ENCODE measurements at regions not wholly inside any gene's neighbourhood (a gene's known extent, or its start where the extent isn't known, plus 50 kb on each side); places are given as distances from the start of the nearest gene placed in this dataset.

DNA sequence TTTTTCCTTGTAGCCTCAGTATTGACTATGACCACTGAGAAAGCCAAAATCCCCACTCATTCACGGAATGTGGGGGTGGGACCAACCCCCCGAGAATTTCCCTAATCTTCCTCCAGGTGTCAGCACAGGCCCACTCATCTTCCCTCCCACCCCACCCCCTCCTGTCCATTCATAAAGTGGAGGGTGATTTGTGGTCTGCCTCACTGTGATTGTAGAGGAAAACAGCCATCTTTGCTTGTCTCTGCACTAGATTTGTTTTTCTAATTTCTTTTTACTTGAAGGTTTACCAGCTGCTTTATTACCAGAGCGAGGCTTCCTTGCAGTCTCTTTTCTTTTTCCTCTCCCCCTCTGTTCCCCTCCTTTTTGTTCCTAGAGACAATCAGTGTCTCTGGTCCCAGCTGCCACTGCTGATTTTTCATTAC is 171.8 kb downstream of the ICOS start:
- TF ChIP-seq POLR2AphosphoS5 (IDR thresholded peaks at IDR 0.05; ENCODE audit: borderline replicate concordance, low read depth, low read length) = no peak
- no peak for TF ChIP-seq EZH2 (IDR thresholded peaks at IDR 0.05)
- TF ChIP-seq FOXP2 (optimal IDR thresholded peaks at IDR 0.05; ENCODE audit: control extremely low read depth, extremely low read length, insufficient read depth) = no peak
